ENCODE measurements at regions not wholly inside any gene's neighbourhood (a gene's known extent, or its start where the extent isn't known, plus 50 kb on each side); places are given as distances from the start of the nearest gene placed in this dataset.
"Not testable (repeated sequence)": the region's sequence is repeated elsewhere in the genome, so short reads cannot be mapped to it uniquely, and the experiment has no call there.

DNA sequence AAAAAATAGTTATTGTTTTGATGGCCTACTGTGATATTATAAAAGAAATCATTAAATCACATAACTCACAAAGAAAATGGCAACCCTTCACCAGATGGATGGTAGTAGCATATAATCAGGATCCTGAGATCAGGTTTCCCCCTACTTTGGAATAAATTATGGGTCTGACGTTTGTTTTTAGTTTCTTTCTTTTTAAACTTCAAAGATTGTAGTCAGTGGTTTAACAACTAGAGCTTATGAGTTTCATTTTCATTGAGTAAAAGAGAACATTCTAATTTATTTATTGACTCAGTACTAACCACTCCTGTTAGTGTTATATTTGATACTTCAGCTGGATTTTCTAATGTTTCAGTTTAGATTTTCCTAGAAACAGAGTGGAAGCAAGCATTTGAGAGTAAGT, 218.0 kb upstream of the PCSK5 start:
- DNase-seq (ENCODE audit: low read depth): no peak

GRCh38 chr9:75683591-75683990, 206.9 kb upstream of the PCSK5 start:
- DNase-seq (ENCODE audit: low read depth): no peak

DNA sequence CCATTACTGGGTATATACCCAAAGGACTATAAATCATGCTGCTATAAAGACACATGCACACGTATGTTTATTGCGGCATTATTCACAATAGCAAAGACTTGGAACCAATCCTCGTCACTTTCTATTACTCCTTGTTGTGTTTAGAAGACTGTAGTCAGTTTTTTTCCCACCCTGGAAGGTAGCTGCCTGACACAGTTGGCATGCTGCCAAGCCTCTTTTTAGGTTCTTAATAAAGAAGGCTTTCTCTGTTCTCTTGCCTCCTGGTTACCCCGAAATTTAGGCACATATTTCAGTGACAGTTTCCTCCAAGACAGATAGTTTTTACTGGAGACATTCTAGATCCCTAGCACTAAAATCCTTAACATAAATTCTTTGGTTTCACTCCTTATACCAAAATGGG, 205.4 kb upstream of the PCSK5 start:
- no peak for DNase-seq (ENCODE audit: low read depth)

DNA sequence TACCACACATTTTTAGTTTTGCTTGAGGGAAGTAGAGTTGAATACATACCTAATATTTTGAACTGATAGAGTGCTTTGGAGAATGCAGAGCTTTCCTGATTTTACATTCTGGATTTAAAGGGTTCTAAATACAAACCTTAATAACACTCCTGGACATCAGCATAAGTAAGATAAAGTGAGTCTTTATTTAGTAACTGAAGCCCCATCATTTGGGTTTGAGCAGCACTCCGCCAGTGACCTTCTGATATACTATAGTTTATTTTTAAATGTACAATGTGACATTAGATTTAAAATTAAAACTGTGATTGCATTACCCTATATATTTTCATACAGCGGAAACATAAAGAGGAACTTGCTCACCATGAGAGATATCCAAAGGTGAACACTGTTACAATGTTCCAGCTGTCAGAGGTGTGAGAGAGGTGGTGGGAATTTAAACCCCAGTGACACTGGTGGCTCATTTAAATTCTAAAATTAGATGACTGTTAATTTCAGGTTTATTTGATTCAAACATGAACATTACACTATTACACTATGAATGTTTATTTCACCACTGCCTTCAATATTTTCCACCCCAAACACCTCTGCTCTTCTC, 203.0 kb upstream of the PCSK5 start:
- no peak for DNase-seq (ENCODE audit: low read depth)

- DNase-seq (ENCODE audit: low read depth): not testable (repeated sequence)
These were observed 199.9 kb upstream of the PCSK5 start for GRCh38 chr9:75690551-75690950.

DNA sequence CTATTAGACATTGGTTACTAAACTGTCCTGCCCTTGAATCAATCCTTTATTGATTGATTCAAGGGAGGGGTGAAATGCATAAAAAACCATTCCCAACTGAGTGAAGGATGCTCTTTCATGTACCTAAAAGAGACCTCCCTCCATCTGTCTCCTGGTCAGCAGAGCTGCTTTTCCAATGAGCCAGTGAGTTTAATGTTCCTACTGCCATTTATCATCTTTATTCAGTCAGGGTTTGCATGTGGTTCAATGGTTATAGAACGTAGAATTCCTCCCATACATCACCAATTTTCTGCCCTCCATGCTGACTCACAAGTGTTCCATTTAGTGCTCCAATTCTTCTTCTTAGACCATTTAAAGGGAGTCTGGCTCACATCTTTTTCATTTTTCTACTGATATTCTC, 199.1 kb upstream of the PCSK5 start:
- DNase-seq (ENCODE audit: low read depth): no peak

GRCh38 chr9:75692309-75692708, 198.2 kb upstream of the PCSK5 start:
- no peak for DNase-seq (ENCODE audit: low read depth)

DNA sequence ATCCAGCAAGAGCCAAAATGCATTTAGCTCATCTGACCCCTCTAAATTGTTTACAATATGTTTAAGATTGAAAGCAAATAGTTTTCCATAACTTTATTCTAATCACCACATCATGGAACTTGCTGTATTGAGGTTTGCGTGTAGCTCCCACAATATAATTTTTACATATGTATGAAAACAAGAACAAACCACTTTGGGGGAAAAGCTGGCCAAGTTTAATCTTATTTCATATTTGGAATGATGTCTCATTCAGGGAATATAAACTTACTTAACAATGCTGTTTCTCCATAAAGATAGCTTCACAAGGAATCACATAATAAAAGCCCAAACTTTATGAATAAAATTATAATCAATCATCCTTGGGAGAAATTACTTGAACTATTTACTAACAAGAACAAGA, 194.6 kb upstream of the PCSK5 start:
- DNase-seq (ENCODE audit: low read depth): no peak

- no peak for DNase-seq (ENCODE audit: low read depth)
These were observed 191.5 kb upstream of the PCSK5 start for GRCh38 chr9:75699017-75699416.

DNA sequence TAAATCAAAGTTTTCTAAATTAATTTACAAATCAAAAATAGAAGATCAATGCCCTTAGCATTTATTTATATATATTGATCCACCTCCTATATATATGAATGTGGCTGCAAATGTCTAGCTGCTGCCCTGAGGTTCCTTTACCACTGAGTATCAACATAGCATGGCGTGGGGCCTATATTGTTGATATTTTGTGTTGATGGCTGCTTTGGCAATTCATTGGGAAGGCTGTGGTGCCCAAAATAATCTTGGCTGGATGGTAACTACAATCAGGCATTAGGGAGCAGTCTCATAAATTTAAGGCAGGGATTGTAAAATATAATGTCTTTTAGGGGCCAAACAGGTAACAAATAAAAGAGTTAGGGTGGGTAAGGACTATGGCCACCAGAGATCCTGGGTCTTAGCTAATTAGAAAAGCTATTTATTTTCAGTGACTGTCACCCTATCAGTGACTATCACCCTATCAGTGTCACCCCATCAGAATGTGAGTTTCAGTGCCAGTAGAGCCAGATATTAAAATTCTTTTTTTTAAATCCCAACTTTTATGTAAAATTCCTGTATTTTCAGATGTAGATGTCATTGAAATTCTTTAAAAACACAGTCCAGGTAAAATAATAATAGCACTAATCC, 190.7 kb upstream of the PCSK5 start:
- DNase-seq (ENCODE audit: low read depth): no peak

DNA sequence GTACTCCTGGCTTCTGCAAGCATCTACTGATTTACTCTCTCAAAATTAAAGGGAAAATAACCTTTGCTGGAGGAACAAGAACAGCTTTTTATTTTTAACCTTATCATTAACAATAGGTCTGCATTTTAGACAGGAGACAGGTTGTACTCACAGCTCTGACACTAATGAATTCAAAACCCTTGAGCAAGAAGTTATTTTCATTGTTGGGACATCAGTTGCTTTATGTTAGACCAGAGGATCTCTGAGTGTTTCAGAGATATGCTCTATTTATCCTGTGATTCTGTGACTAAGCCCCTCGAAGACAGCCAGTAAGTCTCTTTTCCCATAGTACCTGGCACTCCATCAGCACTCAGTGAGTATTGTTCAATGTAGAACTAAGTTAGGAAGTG, 190.2 kb upstream of the PCSK5 start:
- DNase-seq (ENCODE audit: low read depth): no peak

DNA sequence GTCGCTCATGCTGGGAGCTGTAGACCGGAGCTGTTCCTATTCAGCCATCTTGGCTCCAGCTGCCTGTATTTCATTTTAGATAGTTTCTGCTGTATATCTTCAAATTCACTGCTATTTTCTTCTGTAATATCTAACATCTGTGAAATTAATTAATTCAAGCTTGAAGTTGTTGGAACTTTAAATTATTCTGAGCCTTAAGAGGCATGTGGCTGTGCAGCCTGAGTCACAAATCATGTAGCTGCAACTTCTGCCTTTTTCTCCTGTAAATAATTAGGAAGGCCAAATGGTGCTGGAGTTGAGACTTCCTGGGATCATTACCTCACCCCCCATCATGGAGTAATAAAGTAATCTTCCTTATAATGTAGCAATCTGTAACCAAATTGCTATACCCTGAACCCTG, 183.3 kb upstream of the PCSK5 start:
- DNase-seq (ENCODE audit: low read depth): no peak

DNA sequence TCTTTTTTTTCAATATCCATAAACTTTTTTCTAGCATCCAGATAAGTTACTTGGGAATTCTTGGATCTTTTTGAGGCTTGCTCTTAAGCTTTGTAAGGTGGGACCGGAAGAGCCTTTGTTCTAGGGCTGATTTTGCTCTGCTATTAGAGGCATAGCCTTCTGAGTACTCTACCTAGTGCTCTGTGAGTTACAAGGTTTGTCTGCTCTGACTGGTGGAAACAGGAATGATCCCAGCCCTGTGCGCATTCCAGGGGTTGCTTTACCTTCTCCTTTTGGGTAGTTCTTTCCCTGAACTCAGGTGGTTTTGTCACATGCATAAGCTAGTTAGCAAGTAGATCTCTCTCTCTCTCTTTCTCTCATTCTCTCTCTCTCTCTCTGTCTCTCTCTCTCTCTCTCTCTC, 180.8 kb upstream of the PCSK5 start:
- no peak for DNase-seq (ENCODE audit: low read depth)

DNA sequence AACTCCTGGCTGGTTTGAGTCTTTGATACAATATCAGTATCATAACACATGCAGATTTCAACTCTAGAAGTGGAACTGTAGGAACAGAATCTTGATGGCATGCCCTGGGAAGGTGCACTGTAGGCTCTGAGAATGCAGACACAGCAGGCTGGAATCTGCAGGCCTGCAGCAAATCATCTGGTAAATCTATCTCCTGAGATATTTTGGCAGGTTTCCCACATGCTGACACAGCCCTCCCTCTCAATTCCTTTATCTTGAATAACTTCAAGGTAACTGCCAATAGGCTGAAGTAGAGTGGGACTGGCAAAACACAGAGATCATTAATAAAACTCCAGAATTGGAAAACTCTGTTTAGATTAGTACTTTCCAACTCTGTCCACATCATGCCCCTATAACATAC, 177.8 kb upstream of the PCSK5 start:
- DNase-seq (ENCODE audit: low read depth): no peak

DNA sequence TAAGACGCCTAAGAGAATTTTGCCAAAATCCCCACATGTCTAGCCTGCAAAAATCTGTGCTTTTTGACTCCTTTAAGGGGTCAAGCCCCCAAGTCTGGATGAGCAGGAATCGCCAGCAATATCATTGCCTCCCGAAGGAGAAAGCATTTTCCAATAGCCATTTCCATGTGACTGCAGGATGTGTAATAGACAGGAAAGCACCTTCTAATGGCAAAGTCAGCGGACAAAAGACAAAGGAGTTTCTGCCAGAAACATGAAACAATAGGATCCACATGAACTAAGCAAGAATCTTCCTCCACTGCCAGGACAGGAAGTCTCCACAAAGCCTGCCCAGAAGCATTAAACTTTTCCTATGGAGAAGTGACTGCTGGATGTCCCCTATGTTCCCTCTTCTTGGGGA, 177.1 kb upstream of the PCSK5 start:
- no peak for DNase-seq (ENCODE audit: low read depth)

DNA sequence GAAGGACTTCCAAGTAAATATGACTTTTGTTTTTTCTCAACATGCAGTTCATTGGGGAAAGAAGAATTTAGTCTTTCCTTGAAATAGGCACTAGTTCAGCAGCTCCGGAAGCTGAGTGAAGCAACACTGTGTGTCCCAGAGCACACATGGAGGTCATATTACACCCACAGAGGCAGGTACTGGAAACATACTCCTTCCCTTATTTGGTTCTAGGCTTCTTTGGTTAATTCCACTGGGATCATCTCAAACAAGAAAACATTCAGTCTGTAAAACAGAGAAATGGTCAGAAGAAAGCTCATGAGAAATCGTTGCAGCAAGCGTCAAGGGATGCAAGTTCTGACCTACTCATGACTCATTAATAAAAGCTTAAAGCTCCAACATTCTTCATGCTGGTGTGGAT, 175.1 kb upstream of the PCSK5 start:
- no peak for DNase-seq (ENCODE audit: low read depth)

- DNase-seq (ENCODE audit: low read depth): no peak
These were observed 171.8 kb upstream of the PCSK5 start for GRCh38 chr9:75718677-75719076.

GRCh38 chr9:75728391-75728790, 162.1 kb upstream of the PCSK5 start:
- no peak for DNase-seq (ENCODE audit: low read depth)

GRCh38 chr9:75734802-75735201, 155.7 kb upstream of the PCSK5 start:
- DNase-seq (ENCODE audit: low read depth): no peak

GRCh38 chr9:75739884-75740611, 150.4 kb upstream of the PCSK5 start:
- DNase-seq (ENCODE audit: low read depth): no peak

DNA sequence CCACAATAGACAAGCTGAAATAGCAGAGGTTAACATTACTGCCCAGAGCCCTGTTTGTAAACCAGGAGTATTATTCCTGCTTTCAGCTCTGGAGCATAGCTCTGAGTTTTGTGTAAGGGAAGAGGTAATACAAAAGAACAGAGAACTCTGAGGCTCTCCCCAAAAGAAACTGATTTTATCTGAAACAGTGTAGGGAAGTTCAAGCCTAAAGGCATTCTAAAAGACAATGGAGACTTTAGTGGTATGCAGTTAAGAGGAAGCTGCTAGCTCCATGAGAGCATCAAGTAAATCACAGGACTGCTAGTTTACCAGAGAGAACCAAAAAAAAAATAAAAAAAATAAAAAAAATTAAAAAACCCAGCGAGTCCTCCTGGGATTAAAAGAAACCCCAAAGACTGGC, 146.6 kb upstream of the PCSK5 start:
- no peak for DNase-seq (ENCODE audit: low read depth)

DNA sequence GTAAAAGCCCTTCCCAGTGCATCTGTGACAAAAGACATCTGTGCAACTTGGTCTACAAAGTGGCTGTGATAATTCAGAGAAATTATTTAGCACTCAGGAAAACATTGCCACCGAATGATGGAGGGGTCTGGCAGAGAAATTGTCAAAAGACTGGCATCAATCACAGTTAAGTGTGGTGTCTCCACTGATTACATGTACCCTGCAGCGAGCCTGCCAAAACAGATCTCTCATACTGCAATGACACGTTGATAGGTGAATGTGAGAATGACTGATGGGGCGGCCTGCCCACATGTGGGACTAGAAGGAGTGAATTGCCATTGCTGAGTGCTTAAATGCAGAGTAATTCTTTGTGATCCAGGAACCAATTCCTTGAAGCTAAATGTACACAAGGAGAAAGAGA, 136.4 kb upstream of the PCSK5 start:
- DNase-seq (ENCODE audit: low read depth): no peak

DNA sequence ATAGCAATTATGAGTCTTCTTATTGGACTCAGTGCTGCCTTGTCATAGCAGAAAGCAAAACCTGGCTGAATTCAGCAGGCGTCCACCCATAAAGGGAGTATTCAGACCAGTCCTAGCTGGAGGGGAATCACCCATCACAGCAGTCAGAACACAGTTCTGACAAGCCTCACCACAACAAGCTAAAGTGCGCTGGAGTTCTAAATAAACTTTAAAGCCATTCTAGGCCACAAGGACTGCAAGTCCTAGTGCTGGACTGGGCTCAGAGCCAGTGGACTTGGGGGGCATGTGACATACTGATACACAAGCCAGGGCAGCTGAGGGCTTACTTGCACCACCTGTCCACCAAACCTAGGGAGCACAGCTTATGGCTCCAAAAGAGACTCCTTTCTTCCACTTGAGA, 115.3 kb upstream of the PCSK5 start:
- DNase-seq (ENCODE audit: low read depth): no peak

Data from stimulated activated CD4-positive, alpha-beta T cell treated with anti-CD3 and anti-CD28 coated beads, Interleukin-2, amount 100 ng/mL, for 4 hours (primary cell).